ENCODE measurements at regions not wholly inside any gene's neighbourhood (a gene's known extent, or its start where the extent isn't known, plus 50 kb on each side); places are given as distances from the start of the nearest gene placed in this dataset.

DNA sequence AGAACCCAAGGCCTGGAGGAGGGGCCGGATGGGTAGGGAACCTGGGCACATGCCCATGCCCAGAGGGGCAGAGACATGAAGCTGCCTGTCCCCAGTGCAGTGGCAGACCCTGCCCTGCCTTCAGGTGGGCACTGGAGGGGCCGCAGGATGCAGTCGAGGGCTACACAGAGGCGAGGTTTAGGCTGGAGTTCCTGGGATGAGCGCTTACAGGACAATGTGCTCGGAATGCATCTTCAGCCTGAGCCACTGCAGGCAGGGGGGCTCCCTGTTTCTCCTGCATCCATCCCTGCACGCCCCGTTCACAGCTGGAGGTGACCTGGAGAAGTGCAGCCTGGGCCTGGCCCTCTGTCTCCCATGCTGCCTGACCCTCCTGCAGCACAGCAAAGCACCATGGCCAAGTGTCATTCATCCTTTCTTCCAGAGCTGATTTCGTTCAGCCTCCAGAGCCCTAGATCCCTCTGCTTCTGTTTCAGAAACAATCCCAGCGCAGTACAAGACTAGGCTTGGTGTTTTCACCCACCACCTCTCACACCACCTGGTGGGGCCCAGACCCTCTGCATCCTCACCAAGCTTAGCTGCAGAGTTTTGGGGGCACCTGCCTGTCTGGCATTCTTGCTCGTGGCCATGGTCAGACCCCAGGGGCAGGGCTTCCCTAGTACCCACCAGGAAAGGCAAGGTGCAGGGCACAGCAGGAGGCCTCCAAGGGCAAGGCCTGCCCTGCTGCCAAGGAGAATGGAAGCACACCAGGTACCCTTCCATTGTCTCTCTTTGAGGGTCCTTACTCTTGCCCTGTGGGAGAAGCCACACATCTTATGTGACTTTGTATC is 311.9 kb downstream of the TCERG1L start:
- DNase-seq (ENCODE audit: low read depth): no peak

DNA sequence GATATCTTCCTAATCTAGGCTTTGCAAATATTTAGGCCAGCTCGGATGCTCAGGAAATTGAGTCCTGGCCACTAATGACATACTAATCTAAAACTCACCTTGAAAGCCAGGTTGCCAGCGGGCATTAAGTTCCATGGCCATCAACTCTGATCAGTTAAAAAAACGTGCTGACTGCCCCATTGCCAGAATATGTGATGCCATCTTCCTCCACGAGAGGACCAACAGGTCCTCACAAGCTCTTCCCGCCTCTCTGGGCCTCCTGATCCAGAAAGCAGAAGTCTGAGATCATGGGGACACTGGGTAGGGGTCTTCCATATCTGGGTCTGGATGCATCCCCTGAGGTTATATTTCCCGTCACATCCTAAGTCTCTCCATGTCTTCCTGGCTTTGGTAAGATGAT is 311.3 kb downstream of the TCERG1L start:
- no peak for DNase-seq (ENCODE audit: low read depth)

DNA sequence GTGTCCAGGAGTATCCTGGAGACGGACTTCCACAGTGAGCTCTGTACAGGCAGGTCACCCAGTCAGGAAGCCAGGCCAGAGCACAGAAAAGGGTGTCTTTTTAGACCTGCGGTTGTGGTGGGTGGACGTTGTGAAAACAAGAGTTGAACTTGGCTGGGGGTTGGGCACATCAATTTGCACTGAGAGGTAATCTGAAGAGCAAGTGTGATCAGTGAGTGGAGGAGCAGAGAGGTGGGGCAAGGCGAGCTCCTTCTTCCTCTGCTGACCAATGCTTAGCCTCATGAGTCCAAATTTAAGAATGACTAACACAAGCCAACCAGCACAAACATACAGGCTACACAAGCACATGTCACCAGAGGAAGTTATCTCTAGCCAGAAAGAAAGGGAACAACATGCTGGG is 310.8 kb downstream of the TCERG1L start:
- DNase-seq (ENCODE audit: low read depth): no peak

DNA sequence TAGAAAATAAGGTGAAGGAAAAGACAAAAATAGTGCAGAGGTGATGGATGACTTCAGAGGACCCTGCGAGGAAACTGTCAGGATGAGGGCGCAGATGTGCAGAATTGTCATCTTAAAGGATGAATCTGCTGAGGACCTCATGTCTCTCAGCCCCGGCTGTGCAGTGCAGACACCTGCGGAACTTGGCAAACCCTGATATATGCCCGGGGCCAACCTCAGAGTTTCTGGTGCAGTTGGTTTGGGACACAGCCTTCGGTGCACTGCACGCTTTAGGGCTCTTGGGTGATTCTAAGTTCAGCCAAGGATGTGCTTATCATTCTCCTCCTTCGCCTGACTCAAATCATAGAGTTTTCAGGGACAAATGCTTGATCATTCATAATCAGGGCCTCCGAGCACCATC is 310.1 kb downstream of the TCERG1L start:
- no peak for DNase-seq (ENCODE audit: low read depth)

GRCh38 chr10:131002031-131002861 is 309.3 kb downstream of the TCERG1L start:
- DNase-seq (ENCODE audit: low read depth): no peak

GRCh38 chr10:131003455-131003854 is 308.1 kb downstream of the TCERG1L start:
- DNase-seq (ENCODE audit: low read depth): no peak

DNA sequence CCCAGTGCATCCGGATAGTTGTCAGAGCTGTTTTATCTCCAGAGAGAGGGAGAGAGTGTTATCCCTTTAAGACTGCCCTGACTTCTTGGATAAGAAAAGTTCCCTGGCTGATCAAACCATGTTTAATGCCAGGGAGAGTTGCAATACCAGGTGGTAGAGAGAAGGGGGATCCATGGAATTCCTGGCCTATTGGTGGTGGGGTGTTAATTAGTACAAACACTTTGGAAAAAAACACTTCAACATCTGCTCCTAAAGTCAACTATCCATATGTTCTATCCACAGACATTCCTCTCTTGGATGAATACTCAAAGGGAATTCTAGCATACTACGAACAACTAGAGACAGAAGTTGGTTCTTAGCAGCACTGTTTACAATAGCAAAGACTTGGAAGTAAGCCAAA is 307.2 kb downstream of the TCERG1L start:
- no peak for DNase-seq (ENCODE audit: low read depth)

GRCh38 chr10:131006458-131007256 is 304.9 kb downstream of the TCERG1L start:
- DNase-seq (ENCODE audit: low read depth): no peak

- DNase-seq (ENCODE audit: low read depth): no peak
These were observed 301.7 kb downstream of the TCERG1L start for GRCh38 chr10:131009791-131010190.

DNA sequence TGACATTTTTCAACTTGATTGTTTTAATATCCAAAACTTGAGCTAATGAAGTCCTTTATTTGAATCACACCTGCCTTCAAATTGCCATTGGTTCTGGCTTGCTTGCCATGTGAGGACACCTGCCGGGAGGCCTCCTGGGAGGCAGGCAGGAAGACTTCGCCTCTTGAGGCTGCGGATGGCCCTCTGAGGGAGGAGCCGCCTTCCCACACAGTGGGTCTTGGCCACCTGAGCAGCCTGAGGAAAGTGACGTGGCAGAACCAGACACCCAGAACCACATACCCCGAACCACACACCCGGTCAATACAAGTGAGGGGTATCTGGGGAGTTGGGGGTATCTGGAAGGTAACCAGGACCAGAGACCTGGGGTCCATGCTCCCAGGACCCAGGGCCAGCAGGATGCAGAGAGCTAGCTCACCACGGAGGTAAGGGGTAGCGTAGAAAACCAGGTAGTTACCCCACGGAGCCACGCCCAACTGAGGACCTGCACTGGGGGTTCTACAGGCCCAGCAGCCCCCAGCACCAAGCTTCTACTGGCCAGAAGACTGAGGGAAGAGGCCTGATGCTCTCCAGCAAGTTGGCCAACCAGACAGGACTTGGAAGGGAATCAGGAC is 300.5 kb downstream of the TCERG1L start:
- DNase-seq (ENCODE audit: low read depth): no peak

DNA sequence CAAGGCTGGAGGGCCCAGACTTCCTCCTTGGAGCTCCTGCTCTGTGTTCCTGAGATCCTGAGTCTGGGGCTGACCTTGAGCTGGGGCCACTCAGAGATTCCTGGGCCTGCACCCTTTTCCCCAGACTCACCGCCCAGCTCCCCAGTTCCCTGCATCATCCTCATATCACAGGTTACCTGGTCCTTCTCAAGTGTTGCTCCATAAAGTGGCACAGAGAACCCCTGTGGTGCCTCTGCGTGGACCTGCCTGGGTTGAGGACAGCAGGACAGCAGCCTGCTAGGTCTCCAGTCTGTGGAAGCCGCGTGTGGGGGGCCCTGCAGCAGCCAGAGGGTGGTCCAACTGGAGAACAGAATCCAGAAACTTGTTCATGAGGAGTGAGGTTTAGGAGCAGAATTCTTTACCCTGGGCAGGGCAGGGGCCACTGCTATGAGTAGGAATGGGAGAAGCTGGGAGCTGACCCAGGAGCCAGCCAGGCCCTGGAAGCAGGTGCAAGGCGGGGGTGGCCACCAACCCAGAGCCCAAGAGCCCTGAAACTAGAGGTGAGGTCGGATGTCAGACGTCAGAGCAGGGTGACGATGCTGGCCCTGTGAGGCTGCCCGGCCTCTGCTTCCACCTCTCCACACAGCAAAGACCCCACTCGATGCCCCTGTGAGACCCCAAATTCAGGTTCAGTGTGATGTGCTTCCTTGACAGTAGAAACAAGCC is 299.4 kb downstream of the TCERG1L start:
- no peak for DNase-seq (ENCODE audit: low read depth)

- no peak for DNase-seq (ENCODE audit: low read depth)
These were observed 298.9 kb downstream of the TCERG1L start for GRCh38 chr10:131012641-131012985.

DNA sequence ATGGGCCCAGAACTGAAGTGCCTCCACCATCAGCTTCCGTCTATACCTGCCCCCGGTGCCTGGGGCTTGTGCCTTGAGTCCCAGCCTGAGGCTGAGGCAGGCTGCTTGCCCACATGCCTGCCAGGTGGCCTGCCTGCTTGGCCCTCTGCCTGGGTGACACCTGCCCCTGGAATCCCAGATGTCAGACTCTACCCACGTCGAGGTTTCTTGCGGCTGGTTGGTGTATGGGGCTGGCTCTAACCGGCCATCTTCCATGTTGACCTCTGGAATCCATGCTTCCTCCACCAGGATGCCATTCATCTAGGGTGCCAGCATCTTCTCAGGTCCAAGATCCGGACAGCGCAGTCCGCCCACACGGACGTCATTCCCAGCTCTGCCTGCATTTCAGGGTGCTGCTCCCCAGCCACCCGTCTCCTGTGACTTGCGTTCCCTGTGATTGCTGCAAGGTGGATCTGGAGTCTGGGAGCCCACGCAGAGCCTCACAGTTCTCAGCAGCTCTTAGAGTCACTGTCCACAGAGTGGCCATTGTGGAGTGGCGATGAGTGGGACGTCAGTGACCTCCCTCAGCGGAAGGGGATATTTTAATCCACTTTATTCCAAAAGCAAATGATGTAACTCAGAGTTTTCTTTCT is 298.1 kb downstream of the TCERG1L start:
- no peak for DNase-seq (ENCODE audit: low read depth)

GRCh38 chr10:131014271-131014670 is 297.2 kb downstream of the TCERG1L start:
- DNase-seq (ENCODE audit: low read depth): no peak

- no peak for DNase-seq (ENCODE audit: low read depth)
These were observed 296.2 kb downstream of the TCERG1L start for GRCh38 chr10:131015271-131015670.

DNA sequence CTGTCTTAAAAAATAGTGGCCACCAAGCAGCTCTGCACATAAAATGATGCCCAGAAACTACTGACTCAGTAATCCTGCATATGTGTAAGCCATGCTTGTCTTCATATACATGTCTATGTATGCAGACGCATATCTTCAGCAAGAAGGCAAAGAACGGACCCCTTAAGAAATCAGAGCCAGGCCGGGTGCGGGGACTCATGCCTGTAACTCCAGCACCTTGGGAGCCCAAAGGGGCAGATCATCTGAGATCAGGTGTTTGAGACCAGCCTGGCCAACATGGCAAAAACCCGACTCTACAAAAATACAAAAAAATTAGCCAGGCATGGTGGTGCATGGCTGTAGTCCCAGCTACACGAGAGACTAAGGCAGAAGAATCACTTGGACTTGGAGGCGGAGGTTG is 295.0 kb downstream of the TCERG1L start:
- DNase-seq (ENCODE audit: low read depth): no peak

- DNase-seq (ENCODE audit: low read depth): no peak
These were observed 293.8 kb downstream of the TCERG1L start for GRCh38 chr10:131017566-131018285.

GRCh38 chr10:131018886-131019500 is 292.5 kb downstream of the TCERG1L start:
- no peak for DNase-seq (ENCODE audit: low read depth)

- DNase-seq (ENCODE audit: low read depth): no peak
These were observed 291.8 kb downstream of the TCERG1L start for GRCh38 chr10:131019696-131020095.

DNA sequence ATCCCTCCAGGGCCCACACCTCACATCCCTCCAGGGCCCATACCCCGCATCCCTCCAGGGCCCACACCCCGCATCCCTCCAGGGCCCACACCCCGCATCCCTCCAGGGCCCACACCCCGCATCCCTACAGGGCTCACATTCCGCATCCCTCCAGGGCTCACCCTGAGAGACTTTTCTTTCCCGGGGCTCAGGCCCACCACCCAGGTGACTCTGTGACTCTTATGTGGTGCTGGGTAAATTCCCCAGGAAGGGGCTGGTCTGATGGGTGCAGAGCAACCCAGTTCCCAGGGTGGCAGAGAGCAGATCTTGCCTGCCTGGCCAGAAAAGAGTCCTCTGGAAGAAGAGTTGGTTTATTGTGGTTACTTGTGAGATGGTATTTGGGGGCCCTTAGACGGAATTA is 290.7 kb downstream of the TCERG1L start:
- no peak for DNase-seq (ENCODE audit: low read depth)

All from stromal cell of bone marrow (primary cell).